NCI-H2227 treated with DMSO at 0.1 percent for 48 hours (cell line): ENCODE measurements at regions not wholly inside any gene's neighbourhood (a gene's known extent, or its start where the extent isn't known, plus 50 kb on each side); places are given as distances from the start of the nearest gene placed in this dataset.
"Not testable (repeated sequence)": the region's sequence is repeated elsewhere in the genome, so short reads cannot be mapped to it uniquely, and the experiment has no call there.

Experiments used
- DNase-seq: peaks from one replicate; lab custom pipeline; 2025; lab: John Stamatoyannopoulos, UW

DNA sequence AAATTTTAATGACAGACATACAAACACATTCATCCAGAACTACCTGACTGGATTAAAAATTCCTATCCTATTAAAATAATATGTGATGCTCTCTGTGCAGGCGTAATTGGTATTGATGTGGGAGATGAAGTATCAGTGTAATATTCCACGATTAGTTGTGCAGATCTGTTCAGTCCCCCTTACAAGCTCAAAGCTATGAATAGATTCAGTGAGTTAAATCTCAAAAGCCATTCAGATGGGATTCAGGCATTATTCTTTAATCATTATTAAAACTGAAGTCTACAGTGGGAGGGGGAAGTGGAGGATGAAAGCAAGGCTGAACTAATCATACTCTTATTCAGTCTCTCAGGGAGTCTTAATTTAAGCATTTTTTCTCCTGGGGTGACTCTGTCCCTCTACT lies 855.8 kb downstream of the EFNA5 start:
- DNase-seq: no peak

GRCh38 chr5:106801554-106801953 lies 869.2 kb downstream of the EFNA5 start:
- DNase-seq: no peak

GRCh38 chr5:106797996-106798395 lies 872.7 kb downstream of the EFNA5 start:
- DNase-seq: no peak

GRCh38 chr5:106796081-106796480 lies 874.7 kb downstream of the EFNA5 start:
- no peak for DNase-seq

DNA sequence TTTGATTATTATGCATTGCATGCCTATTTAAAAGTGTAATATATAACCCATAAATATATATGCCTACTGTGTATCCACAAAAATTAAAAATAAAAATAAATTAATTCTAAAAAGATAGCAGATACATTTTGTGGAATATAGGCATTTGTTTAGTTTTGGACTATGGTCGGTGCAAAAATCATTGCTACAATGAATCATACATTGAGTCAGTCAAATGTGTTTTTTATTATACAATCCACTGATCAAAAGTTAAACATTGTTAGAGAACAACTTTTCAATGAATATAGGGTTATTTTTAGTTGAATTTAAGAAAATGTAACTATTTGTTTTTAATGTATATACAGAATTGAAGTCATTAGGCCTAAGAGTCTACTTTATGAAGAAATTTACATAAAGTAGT lies 885.9 kb downstream of the EFNA5 start:
- DNase-seq: no peak

- no peak for DNase-seq
These were observed 890.4 kb downstream of the EFNA5 start for GRCh38 chr5:106780355-106780754.

- not testable (repeated sequence) for DNase-seq
These were observed 894.2 kb downstream of the EFNA5 start for GRCh38 chr5:106776515-106776914.

DNA sequence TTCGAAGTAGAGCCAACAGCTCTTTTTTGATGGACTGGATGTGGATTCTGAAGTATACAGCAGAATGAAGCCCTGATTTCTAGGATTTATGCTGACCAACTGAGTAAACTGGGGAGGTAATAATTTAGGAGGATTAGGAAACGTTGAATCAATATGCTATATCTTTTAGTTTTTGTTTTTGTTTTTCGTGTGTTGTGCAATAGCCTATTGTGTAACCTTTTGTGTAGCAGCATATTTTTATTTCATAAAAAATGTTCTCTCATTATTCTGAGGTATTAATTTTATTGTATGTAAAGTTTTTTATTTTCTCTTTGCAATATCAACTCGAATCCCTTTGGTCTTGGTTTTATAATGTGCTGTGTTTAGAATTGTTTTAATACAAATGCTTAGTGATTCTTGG lies 902.3 kb downstream of the EFNA5 start:
- no peak for DNase-seq

GRCh38 chr5:106766916-106767315 lies 903.8 kb downstream of the EFNA5 start:
- no peak for DNase-seq

GRCh38 chr5:106759581-106759980 lies 911.2 kb downstream of the EFNA5 start:
- DNase-seq: no peak

GRCh38 chr5:106759152-106759551 lies 911.6 kb downstream of the EFNA5 start:
- DNase-seq: no peak

- no peak for DNase-seq
These were observed 913.1 kb downstream of the EFNA5 start for GRCh38 chr5:106757672-106758071.

DNA sequence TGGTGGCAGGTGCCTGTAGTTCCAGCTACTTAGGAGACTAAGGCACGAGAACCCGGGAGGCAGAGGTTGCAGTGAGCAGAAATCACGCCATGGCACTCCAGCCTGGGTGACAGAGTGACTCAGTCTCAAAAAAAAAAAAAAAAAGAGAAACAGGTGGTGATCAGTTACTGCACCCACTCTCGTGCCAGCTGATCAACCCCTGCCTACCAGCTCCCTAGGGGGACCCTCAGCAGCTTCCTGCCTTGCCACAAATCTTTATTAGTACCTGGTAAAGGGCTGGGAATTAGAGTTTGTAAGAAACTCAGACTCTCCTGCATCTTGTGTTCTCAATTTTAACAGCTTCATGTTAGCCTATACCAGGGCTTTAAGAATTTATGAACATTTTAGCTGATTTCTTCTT lies 914.9 kb downstream of the EFNA5 start:
- no peak for DNase-seq

GRCh38 chr5:106755066-106755465 lies 915.7 kb downstream of the EFNA5 start:
- DNase-seq: no peak

DNA sequence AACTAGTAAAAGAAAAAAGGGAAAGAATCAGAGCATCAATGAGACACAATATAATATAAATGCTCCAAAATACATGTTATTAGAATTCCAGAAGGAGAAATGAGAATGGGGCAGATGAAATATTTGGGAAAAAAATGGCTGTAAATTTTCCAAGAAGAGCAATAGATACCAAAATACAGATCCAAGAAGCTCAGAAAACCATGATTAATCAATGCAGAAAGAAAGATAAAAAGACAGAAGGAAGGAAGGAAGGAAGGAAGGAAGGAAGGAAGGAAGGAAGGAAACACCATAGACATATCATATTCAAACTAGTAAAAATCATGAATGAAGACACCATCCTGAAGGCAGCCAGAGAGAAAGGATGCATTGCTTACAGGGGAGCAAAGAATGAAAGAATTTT lies 920.9 kb downstream of the EFNA5 start:
- no peak for DNase-seq

- no peak for DNase-seq
These were observed 931.6 kb downstream of the EFNA5 start for GRCh38 chr5:106739127-106739526.

- no peak for DNase-seq
These were observed 933.6 kb downstream of the EFNA5 start for GRCh38 chr5:106737111-106737510.

DNA sequence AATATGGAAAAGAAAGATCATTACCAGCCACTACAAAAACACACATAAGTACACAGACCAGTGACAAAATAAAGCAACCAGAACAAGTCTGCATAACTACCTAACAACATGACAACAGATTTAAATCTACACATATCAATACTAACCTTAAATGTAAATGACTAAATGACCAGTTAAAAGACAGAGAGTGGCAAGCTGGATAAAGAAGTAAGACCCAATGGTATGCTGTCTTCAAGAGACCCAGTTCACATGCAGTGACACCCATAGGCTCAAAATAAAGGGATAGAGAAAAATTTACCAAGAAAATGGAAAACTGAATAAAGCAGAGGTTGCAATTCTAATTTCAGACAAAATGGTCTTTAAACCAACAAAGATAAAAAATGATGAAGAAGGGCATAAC lies 938.1 kb downstream of the EFNA5 start:
- no peak for DNase-seq

DNA sequence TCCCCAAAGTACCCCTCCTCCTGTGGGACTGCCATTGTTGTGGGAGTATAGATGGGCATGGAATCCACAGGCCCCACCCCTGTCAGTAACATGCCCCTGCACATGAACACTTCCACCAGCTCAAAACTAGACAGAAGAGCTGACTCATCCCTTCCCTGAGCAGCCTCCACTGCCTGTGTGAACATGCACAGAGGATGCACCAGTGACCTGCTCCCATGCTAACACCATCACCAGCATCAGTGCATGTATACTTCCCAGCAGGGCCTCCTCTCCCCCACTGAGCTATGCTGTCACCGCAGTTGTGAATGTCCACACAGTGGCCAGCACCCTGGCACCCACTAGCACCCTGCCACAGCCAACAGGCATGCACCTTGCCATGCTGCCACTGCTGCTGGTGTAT lies 939.8 kb downstream of the EFNA5 start:
- DNase-seq: no peak

- no peak for DNase-seq
These were observed 940.2 kb downstream of the EFNA5 start for GRCh38 chr5:106730506-106730905.

GRCh38 chr5:106728208-106728607 lies 942.5 kb downstream of the EFNA5 start:
- no peak for DNase-seq

GRCh38 chr5:106727071-106727470 lies 943.7 kb downstream of the EFNA5 start:
- DNase-seq: no peak

DNA sequence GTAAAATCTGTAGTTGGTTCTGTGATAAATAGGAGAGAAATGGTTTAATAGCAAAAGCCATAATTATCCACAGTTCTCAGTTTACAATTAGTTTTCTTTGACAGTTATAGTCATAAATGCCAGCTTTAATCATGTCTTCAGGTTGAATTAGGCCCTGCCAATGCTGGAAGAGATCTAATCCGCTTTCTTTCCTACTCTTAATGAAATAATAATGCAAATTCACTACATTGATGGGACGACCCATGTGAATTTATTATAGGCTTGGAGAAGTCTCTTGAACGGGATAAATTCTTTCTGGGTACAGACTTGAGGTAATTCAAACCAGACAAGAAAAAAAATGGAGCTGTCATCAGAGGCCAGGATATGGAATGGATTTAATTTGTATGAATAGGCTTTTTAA lies 950.4 kb downstream of the EFNA5 start:
- no peak for DNase-seq

- DNase-seq: no peak
These were observed 970.9 kb downstream of the EFNA5 start for GRCh38 chr5:106699796-106700195.

GRCh38 chr5:106699198-106699597 lies 971.5 kb downstream of the EFNA5 start:
- no peak for DNase-seq
